ENCODE measurements at regions not wholly inside any gene's neighbourhood (a gene's known extent, or its start where the extent isn't known, plus 50 kb on each side); places are given as distances from the start of the nearest gene placed in this dataset.

GRCh38 chr19:30172613-30173242 lies 199.5 kb upstream of the ZNF536 start:
- no peak for DNase-seq

GRCh38 chr19:30173593-30174356 lies 198.4 kb upstream of the ZNF536 start:
- no peak for DNase-seq

- DNase-seq = no peak
Measured at GRCh38 chr19:30174357-30174645, 197.9 kb upstream of the ZNF536 start.

- no peak for DNase-seq
Measured at GRCh38 chr19:30174791-30175190, 197.4 kb upstream of the ZNF536 start.

DNA sequence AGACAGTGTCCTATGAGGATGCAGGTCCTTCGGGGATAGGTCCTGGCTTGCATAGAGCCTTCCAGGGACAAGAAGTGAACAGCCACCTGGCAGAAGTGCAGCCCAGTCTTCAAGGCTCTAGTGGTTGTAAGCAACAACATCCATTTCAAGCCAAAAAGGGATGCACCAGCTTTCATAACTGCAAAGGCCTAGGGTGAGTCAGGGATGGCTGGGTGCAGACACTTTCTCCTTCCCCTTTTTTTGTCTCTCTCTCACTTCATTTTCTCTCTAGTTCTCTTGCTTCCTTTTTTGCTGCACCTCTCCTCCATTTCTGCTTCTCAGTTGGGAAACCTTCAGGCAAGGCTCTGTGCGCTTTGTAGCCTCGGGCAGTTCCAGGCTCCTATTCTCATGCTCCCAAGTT lies 196.2 kb upstream of the ZNF536 start:
- DNase-seq = no peak

- DNase-seq = no peak
Measured at GRCh38 chr19:30178721-30179402, 193.3 kb upstream of the ZNF536 start.

- DNase-seq = no peak
Measured at GRCh38 chr19:30180691-30181090, 191.5 kb upstream of the ZNF536 start.

- DNase-seq = no peak
Measured at GRCh38 chr19:30183807-30184490, 188.2 kb upstream of the ZNF536 start.

DNA sequence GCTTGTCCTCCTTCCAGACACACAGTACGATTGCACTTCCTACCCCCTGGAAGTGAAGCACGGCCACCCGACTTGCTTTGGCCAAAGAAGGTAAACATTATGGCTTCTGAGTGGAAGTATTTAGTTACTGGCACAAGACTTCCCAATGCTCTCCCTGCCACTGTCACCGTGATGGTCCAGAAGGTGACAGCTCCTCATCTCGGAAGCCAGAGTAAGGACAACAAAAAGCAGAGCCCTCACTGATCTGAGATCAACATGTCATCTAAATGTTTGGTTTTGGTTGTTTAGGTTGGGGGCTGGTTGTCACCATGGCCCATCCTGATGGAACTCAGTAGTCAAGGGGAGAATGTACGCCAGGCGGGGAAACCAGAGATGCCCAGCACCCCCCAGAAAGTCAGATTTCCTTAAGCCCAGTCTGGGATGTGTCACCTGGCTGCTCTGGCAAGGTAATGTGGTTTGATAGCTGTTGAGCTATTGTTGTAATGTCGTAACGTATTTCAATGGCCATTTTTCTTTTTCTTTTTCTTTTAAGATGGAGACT lies 170.1 kb upstream of the ZNF536 start:
- DNase-seq = no peak

DNA sequence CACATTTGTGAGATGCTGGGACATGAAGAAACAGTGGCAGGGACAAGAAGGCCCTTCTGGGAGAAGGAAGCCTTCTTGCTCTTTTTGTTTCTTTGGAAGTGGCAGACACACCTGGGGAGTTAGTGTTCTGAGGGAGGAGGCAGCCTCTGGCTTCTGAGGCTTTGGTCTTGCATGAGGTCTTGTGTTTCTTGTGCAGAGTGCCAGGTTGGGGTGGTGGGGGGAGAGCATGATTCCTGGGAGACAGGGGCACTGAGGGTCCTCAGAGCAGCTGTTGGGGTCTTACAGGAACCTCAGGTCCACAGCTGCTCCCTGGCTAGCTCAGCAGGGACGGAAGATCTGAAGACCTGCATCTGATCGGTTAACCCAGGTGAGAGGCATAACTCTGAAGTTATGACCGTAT lies 167.5 kb upstream of the ZNF536 start:
- DNase-seq = no peak

DNA sequence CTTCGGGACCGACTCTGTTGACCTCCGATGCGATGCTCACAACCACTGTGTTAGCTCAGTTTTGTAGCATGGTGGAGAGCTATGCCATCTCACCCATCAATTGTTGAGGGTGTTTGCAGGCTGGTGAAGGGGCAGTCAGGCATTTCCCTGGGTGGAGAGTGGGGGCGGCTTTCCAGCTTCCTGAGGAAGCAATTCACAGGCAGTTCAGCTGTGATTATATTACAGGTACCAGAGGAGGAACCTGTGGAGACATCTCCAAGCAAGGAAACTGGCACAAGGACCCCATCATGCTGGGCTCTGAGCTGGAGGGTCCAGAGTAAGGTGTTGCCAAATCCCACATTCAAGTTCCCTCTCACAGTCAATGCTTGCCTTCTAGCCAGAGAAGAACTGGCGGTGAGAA lies 166.0 kb upstream of the ZNF536 start:
- DNase-seq = no peak

DNA sequence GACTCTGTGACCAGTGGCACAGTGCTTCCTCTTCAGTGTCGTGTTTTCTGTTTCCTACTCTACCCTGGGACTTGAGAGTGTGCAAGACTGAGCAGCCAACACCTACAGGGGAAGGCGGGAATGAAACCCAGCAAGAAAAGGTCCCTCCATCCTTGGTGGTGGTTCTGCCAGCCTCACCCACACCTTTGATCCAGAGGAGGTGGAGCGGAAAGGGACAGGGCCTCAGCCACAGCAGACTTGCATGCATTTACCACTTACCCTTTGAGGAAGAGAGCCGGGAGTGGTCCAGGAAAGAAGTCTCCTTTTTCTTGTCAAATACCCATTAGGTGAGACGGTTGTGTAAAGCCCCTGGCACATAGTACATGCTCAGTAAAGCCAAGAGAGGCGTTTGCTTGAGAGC lies 164.8 kb upstream of the ZNF536 start:
- no peak for DNase-seq

DNA sequence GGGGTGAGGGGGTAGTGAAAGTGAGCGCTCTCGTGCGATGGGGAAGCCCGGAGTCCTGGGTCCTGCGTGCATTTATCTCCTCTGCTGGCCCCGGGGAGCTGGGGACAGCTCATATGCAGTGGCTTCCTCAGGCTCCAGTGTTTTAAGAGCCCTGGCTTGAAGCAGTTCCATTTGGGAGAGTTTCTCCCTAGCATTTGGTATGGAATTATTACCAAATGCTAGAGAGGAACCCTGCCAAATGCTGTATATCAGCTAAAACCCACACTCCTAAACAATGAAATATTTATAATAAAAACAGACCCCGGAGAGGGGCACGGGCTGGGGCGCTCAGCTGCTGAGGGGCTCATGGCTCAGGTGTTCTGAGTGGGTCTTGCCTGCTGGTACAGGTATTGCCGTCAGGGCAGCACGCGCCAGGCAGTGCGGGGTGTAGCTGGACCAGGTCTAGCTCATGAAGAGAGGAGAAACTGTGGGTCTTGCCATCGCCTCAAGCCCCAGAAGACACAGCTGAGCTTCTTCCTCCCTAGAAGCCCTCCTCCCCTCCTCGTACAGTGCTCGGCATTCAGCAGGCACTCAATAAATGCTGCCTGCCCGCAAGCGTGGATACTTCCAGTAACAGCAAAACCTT lies 163.6 kb upstream of the ZNF536 start:
- DNase-seq = no peak

- no peak for DNase-seq
Measured at GRCh38 chr19:30209617-30210600, 162.3 kb upstream of the ZNF536 start.

DNA sequence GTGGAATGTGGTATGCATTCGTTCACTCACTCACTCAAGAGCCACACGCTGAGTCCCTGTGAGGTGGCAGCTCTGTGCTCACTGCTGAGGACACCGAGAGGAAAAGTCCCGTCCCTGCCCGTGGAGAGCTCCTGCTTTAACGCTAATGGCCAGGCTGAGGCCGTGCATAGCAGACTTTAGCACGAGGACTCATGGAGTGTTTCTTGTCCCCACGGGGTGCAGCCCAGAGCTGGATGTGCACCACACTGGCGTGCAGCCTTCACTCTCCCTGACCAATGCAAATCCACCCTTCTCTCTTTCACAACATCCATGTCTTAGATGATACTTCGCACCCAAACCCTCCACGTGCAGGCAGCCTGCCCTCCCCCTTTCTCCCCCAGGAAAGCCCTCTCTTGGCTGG lies 159.6 kb upstream of the ZNF536 start:
- DNase-seq = no peak

DNA sequence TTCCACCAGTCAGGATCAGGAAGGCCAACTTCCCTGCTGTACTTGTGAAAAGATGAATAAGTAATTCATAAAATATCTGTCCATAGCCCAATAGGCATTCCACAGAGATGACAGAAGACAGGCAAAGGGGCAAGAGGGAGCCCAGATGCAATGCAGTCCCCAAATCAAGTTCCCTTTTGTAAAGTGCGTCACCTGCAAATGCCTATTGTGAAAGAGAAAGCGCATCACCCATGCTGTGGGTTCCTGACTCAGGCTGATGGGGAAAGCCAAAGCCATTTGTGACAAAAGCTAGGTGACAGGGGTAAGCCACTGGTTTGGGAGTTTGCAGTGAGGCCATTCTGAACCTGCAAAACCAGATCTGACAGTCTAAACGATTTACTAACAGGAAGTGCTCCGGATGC lies 157.5 kb upstream of the ZNF536 start:
- no peak for DNase-seq

- no peak for DNase-seq
Measured at GRCh38 chr19:30215248-30215647, 156.9 kb upstream of the ZNF536 start.

DNA sequence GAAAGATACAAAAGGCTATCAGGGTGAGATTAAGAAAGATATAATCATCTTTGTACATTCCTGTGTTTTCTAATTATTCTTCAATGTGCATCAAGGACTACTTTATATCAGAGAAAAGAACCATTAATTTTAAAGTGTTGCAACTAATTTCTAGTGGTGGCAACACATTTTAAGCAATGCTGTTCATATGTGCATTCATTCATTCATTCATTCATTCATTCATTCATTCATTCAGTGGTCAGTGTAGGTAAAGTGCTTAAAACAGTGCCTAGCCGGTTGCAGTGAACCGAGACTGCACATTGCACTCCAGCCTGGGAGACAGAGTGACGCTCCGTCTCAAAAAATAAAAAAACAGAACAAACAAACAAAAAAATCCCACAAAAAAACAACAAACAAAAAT lies 155.7 kb upstream of the ZNF536 start:
- no peak for DNase-seq

DNA sequence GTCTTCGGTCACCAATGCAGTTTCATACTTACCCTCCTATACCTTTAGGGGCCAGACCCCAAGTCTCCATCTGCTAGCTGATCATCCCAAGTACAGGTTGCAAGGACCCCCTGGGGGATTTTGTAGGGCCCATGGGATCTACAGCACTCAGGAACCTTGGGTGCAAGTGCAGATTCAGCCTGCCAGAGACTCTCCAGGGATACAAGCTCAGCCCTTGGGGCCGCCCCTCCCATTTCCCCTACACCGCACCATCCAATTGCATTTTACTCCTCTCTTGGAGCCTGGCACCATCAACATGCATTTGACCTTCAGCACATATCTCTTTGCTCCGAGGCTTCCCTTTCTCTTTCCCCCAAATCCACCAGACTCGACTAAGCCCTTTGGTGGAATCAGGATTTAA lies 154.7 kb upstream of the ZNF536 start:
- no peak for DNase-seq

DNA sequence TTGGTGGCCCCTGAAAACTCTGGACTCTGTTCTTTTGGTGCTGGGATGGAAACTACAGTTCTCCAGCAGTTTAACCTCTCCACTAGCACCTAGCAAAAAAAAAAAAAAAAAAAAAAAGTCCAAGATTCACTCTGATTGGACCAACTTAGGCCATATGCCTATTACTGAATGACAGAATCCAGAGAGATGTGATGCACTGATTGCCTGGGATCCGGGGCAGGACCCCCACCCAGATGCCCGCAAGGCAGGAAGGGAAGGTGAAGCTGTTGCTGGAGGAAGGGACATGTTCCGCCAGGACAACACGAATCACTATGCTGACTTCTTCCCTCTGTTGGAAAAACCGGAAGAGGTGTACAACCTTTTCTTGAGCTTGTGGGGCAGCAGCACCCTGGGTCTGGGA lies 152.5 kb upstream of the ZNF536 start:
- no peak for DNase-seq

GRCh38 chr19:30221176-30221575 lies 151.0 kb upstream of the ZNF536 start:
- no peak for DNase-seq

- no peak for DNase-seq
Measured at GRCh38 chr19:30222428-30222873, 149.7 kb upstream of the ZNF536 start.
